Large intestine (tissue), 3 donors: ENCODE measurements at regions not wholly inside any gene's neighbourhood (a gene's known extent, or its start where the extent isn't known, plus 50 kb on each side); places are given as distances from the start of the nearest gene placed in this dataset.

ENCODE experiments used
- DNase-seq, 2 donors: peaks; one replicate each; pipeline versions ENCODE4 v3.0.0 to v3.0.0-alpha.2; 2013
- H3K27ac ChIP-seq: one replicate; pipeline ENCODE4 v1.5.1; 2013; ENCODE audit warnings: low read length
- H3K27me3 ChIP-seq: 2 replicates; pipeline ENCODE4 v1.6.1; 2013; ENCODE audit warnings: low read length; ENCODE audit not compliant: control insufficient read depth, insufficient read depth
- H3K36me3 ChIP-seq: 2 replicates; pipeline ENCODE4 v1.6.1; 2013; ENCODE audit warnings: low read length; ENCODE audit not compliant: control insufficient read depth, insufficient read depth
- H3K4me1 ChIP-seq: one replicate; pipeline ENCODE4 v1.6.1; 2013; ENCODE audit warnings: low read length; ENCODE audit not compliant: control insufficient read depth, insufficient read depth
- H3K4me3 ChIP-seq: one replicate; pipeline ENCODE4 v1.5.1; 2013; ENCODE audit warnings: low read length
- H3K9me3 ChIP-seq: one replicate; pipeline ENCODE4 v1.6.1; 2013; ENCODE audit warnings: mild to moderate bottlenecking, low read depth, low read length, moderate library complexity; ENCODE audit not compliant: control insufficient read depth
- WGBS: methylation state at CpG from one replicate; pipeline ENCODE4 v1.1.5; 2013; ENCODE audit warnings: low lambda C conversion rate; ENCODE audit not compliant: insufficient coverage; 5-methylcytosine and 5-hydroxymethylcytosine counted together

DNA sequence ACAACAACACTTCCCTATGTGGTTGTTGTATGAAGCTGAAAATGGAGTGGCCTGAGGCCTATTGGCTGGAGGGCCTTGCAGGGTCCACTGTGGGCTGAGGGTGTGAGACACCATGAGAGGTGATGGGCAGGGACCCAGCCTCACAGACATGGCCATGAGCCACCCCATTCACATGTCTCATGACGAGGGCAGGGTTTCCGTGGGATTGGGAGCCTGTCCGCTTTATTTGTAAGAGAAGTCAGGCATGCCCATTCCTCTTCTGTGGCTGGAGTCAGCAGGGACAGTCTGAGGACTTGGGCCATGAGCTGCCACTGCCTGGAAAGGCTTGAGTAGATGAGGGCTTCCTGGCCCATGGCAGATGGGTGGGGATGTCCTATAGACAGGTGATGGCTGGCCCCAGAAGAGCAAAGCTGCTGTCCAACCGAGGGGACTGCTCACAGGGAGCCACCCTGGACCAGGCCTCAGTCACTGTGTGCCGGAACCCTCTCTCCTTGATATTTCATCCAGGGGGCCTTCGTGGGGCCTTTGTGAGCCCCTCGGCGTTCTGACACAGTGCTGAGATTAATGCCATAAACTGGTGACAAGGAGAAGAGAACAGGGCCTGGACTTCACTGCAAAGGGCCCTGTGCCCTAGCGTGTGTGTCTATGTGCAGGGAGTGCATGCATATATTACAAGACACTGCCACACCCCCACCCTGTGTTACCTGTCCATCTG lies 971.9 kb downstream of the BRD1 start:
- no peaks in the 10 kb centered on the region for H3K4me1 ChIP-seq
- no CpG with 5 or more reads among the region's 9 CpGs for WGBS
- DNase-seq = no peak

DNA sequence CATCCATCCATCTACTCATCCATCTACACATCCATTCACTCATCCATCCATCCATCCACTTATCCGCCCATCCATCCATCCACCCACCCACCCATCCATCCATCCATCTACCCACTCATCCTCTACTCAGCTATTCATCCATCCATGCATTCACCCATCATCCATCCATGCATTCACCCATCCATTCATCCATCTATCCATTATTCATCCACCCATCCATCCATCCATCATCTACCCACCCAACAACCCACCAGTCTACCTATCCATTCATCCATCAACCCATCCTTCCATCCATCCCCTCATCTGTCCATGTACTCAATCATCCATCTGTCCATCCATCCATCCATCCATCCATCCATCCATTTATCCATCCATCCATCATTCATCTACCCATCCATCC lies 972.7 kb downstream of the BRD1 start:
- H3K36me3 ChIP-seq = no peaks in the 10 kb centered on the region
- no peaks in the 10 kb centered on the region for H3K4me1 ChIP-seq
- DNase-seq = no peak
- no peak overlapping the region for H3K27ac ChIP-seq
- H3K9me3 ChIP-seq = no peaks in the 10 kb centered on the region
- no peaks in the 10 kb centered on the region for H3K27me3 ChIP-seq
- H3K4me3 ChIP-seq = no peak overlapping the region
- 86% methylated on average over 1 of the region's 1 CpG for WGBS

More for the DNA sequence above, 971.9 kb downstream of the BRD1 start:
- no peak overlapping the region for H3K27ac ChIP-seq
- no peak overlapping the region for H3K4me3 ChIP-seq
- H3K36me3 ChIP-seq = no peaks in the 10 kb centered on the region
- H3K9me3 ChIP-seq = no peaks in the 10 kb centered on the region
- no peaks in the 10 kb centered on the region for H3K27me3 ChIP-seq

DNA sequence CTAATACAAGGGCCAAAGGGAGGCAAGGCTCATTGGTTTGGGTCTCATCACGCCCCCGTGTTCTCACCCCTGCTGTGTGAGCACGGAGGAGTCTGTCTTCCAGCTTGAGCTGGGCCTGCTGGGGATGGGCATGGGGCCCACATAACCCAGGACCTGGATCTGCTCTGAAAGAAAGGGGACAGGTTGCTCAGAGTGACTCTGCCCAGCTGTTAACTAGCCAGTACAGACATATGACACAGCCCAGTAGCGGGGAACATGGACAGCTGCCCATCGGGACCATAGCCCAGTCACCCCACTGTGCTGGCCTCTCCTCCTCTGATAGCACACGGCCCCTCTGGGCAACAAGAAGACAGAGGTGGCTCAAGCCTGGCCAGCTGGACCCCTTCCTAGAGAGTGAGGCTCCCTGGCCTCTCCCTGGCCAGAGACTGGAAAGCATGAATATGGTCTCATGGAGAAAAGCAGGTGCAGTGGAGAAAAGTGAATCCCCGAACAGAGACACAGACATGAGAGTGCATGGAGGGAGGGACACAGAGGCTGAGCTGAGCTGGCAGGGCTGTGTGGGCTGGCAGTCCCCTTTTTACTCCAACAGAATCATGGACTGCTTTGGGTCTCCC lies 973.9 kb downstream of the BRD1 start:
- no peak for DNase-seq
- WGBS = no CpG with 5 or more reads among the region's 7 CpGs

DNA sequence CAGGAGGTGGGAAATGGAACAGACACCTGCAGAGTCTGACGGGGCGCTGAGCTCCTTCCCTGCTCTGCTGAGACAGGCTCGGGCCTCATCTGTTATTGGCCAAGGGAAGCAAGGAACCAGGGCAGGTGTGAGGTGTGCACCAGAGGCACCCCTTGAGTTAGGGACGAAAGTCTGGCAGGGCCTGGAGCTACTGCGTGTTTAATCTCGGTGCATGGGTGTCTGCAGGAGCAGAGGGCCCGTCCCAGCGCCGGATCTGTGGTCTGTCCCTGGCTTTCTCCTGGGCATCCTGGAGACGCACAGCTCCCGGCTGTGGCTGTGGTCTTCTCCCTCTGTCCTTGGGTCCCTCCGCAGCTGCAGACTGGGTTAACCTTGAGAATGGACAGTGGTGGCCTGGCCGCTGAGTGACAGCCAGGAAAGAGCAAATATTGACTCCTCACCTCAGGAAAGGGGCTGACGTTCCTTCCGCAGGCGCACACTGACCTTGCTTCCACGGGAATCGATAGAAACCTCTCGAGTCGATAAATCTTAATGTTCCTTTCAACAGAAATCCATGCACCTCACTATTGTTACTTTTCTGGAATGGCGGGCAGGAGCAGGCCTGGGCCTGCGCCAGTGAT lies 975.6 kb downstream of the BRD1 start:
- Histone ChIP-seq H3K4me1 (no peaks in the 10 kb centered on the region), H3K9me3 (no peaks in the 10 kb centered on the region), H3K4me3 (no peak overlapping the region), H3K27me3 (no peaks in the 10 kb centered on the region), H3K36me3 (no peaks in the 10 kb centered on the region), H3K27ac (no peak overlapping the region)
- DNase-seq = no peak
- 100% methylated on average over 1 of the region's 22 CpGs for WGBS

More for the DNA sequence above, 973.9 kb downstream of the BRD1 start:
- H3K4me3 ChIP-seq = no peak overlapping the region
- H3K27ac ChIP-seq = no peak overlapping the region
- no peaks in the 10 kb centered on the region for H3K27me3 ChIP-seq
- no peaks in the 10 kb centered on the region for H3K36me3 ChIP-seq
- no peaks in the 10 kb centered on the region for H3K9me3 ChIP-seq
- H3K4me1 ChIP-seq = no peaks in the 10 kb centered on the region

GRCh38 chr22:48850658-48851287 lies 976.9 kb downstream of the BRD1 start:
- H3K4me3 ChIP-seq = no peak overlapping the region
- H3K36me3 ChIP-seq = no peaks in the 10 kb centered on the region
- DNase-seq = no peak
- no peak overlapping the region for H3K27ac ChIP-seq
- no peaks in the 10 kb centered on the region for H3K27me3 ChIP-seq
- WGBS = no CpG with 5 or more reads among the region's 16 CpGs
- H3K9me3 ChIP-seq = no peaks in the 10 kb centered on the region
- H3K4me1 ChIP-seq = no peaks in the 10 kb centered on the region

DNA sequence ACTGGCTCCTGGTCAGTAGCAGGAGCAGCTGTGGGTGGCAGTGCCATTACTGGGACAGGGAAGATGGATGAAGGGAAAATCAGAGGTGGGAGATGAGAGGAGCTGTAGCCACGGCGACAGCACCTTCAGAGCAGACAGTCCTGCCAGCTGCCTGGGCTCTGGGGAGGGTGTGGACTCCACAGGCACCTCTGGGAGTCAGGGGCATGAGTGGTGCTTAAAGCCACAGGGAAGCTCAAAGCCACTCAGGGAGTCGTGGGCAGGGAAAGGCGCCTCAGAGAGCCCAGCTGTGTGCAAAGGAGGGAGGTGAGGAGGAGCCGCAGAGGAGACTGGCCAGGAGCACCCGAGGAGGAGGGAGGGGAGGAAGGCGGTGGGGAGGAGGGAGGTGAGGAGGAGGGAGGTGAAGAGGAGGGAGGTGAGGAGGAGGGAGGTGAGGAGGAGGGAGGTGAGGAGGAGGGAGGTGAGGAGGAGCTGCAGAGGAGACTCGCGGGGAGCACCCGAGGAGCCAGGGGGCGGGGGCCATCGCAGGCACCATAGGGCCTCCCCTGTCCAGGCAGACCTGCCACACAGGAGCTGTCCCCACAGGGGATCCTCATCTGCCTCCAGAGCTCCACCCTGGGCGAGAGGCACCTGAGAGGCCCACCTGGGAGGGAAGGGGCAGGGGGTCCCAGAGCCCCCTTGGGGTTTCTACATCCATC lies 977.6 kb downstream of the BRD1 start:
- DNase-seq = no peak
- Histone ChIP-seq H3K27ac (no peak overlapping the region), H3K4me1 (no peaks in the 10 kb centered on the region), H3K27me3 (no peaks in the 10 kb centered on the region), H3K9me3 (no peaks in the 10 kb centered on the region), H3K4me3 (no peak overlapping the region), H3K36me3 (no peaks in the 10 kb centered on the region)
- no CpG with 5 or more reads among the region's 13 CpGs for WGBS

DNA sequence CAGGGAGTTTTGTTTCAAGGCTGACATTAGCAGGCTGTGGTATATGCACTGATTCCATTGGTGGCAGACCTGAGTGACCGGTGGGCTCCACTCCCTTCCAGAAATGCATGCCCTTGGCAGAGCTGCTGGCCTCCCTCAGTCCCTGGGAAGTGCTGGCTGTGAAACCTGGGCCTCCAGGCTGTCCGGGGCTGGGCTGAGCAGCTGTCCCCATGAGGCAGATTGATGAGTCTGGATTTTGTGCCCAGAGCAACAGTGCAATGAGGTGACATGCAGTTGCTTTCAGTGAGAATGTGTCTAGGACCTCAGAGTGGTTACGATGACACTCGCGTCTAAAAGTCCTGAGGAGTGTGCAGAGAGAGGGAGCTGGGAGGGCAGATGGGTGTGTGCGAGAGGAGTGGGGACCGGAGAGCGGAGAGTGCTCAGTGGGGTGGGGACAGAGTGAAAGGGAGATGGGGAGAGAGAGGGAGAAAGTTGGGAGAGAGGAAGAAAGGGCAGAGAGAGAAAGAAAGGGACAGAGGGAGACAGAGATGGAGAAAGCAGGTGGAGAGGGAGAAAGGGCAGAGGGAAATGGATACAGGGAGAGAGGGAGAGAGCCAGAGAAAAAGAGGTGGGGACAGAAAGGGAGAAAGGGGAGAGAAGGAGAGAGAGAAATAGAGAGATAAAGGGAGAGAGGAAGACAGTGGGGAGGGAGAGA lies 978.3 kb downstream of the BRD1 start:
- WGBS = 73% methylated on average over 4 of the region's 8 CpGs

DNA sequence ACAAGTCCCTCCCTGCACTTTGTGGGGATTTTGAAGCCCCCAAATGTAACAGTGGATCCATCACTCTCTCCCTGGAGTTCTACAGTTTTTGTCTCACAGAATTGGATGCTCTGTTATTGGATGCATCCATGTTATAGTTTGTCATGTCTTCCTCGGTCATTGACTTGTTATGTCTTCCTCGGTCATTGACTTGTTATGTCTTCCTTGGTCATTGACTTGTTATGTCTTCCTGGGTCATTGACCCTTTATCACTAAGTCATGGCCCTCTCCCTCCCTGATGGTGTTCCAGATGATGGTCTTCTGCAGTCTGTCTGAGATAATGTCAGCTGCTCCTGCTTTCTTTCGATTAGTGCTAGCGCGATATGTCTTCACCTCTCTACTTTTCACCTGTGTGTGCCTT lies 981.5 kb downstream of the BRD1 start:
- H3K4me1 ChIP-seq = no peaks in the 10 kb centered on the region
- no peak for DNase-seq
- H3K27ac ChIP-seq = no peak overlapping the region
- no peaks in the 10 kb centered on the region for H3K9me3 ChIP-seq
- no peak overlapping the region for H3K4me3 ChIP-seq
- 80% methylated on average over 1 of the region's 5 CpGs for WGBS
- no peaks in the 10 kb centered on the region for H3K27me3 ChIP-seq
- H3K36me3 ChIP-seq = no peaks in the 10 kb centered on the region

More for the DNA sequence above, 978.3 kb downstream of the BRD1 start:
- Histone ChIP-seq H3K9me3 (no peaks in the 10 kb centered on the region), H3K4me1 (no peaks in the 10 kb centered on the region), H3K36me3 (no peaks in the 10 kb centered on the region), H3K27me3 (no peaks in the 10 kb centered on the region), H3K4me3 (no peak overlapping the region), H3K27ac (no peak overlapping the region)
- DNase-seq = no peak

GRCh38 chr22:48845356-48845936 lies 982.2 kb downstream of the BRD1 start:
- Histone ChIP-seq H3K4me3 (no peak overlapping the region), H3K4me1 (no peaks in the 10 kb centered on the region), H3K27ac (no peak overlapping the region), H3K36me3 (no peaks in the 10 kb centered on the region), H3K9me3 (no peaks in the 10 kb centered on the region), H3K27me3 (no peaks in the 10 kb centered on the region)
- WGBS = no CpG with 5 or more reads among the region's 29 CpGs
- no peak for DNase-seq
